ENCODE measurements at regions not wholly inside any gene's neighbourhood (a gene's known extent, or its start where the extent isn't known, plus 50 kb on each side); places are given as distances from the start of the nearest gene placed in this dataset.

GRCh38 chr6:97689078-97689754 is 406.2 kb upstream of the MMS22L start:
- POLR2A ChIA-PET = no interaction called here
- H3K27me3 ChIP-seq (ENCODE audit: control insufficient read depth, insufficient read depth, low read length) = no peaks in the 10 kb centered on the region
- DNase-seq (ENCODE audit: low read depth, low spot score) = no peak

GRCh38 chr6:97697456-97697855 is 414.4 kb upstream of the MMS22L start:
- H3K27ac ChIP-seq (ENCODE audit: low read depth, low read length) = no peak overlapping the region
- ChIA-PET POLR2A (no interaction called here), CTCF (no interaction called here)
- TF ChIP-seq CTCF (IDR thresholded peaks at IDR 0.05; ENCODE audit: low read depth, low read length) = no peak
- H3K4me3 ChIP-seq (ENCODE audit: low read depth, low read length) = no peak overlapping the region
- no peak for DNase-seq (ENCODE audit: low read depth, low spot score)
- no peaks in the 10 kb centered on the region for H3K9me3 ChIP-seq (ENCODE audit: control insufficient read depth, insufficient read depth, low read length)
- no peaks in the 10 kb centered on the region for H3K27me3 ChIP-seq (ENCODE audit: control insufficient read depth, insufficient read depth, low read length)

More at GRCh38 chr6:97689078-97689754, 406.2 kb upstream of the MMS22L start:
- no peak for TF ChIP-seq CTCF (IDR thresholded peaks at IDR 0.05; ENCODE audit: low read depth, low read length)
- Histone ChIP-seq H3K9me3 (ENCODE audit: control insufficient read depth, insufficient read depth, low read length) (no peaks in the 10 kb centered on the region), H3K27ac (ENCODE audit: low read depth, low read length) (no peak overlapping the region), H3K4me3 (ENCODE audit: low read depth, low read length) (no peak overlapping the region)
- CTCF ChIA-PET = no interaction called here

GRCh38 chr6:97701801-97702200 is 418.8 kb upstream of the MMS22L start:
- TF ChIP-seq CTCF (IDR thresholded peaks at IDR 0.05; ENCODE audit: low read depth, low read length) = no peak
- CTCF ChIA-PET = no interaction called here

GRCh38 chr6:97702248-97702647 is 419.2 kb upstream of the MMS22L start:
- TF ChIP-seq CTCF (IDR thresholded peaks at IDR 0.05; ENCODE audit: low read depth, low read length) = no peak
- no peak overlapping the region for H3K27ac ChIP-seq (ENCODE audit: low read depth, low read length)
- H3K9me3 ChIP-seq (ENCODE audit: control insufficient read depth, insufficient read depth, low read length) = no peaks in the 10 kb centered on the region
- POLR2A ChIA-PET = no interaction called here
- DNase-seq (ENCODE audit: low read depth, low spot score) = no peak
- CTCF ChIA-PET = no interaction called here
- H3K27me3 ChIP-seq (ENCODE audit: control insufficient read depth, insufficient read depth, low read length) = no peaks in the 10 kb centered on the region
- no peak overlapping the region for H3K4me3 ChIP-seq (ENCODE audit: low read depth, low read length)

More at GRCh38 chr6:97701801-97702200, 418.8 kb upstream of the MMS22L start:
- DNase-seq (ENCODE audit: low read depth, low spot score) = no peak
- POLR2A ChIA-PET = no interaction called here
- Histone ChIP-seq H3K27me3 (ENCODE audit: control insufficient read depth, insufficient read depth, low read length) (no peaks in the 10 kb centered on the region), H3K4me3 (ENCODE audit: low read depth, low read length) (no peak overlapping the region), H3K27ac (ENCODE audit: low read depth, low read length) (no peak overlapping the region), H3K9me3 (ENCODE audit: control insufficient read depth, insufficient read depth, low read length) (no peaks in the 10 kb centered on the region)

GRCh38 chr6:97703661-97704060 is 420.6 kb upstream of the MMS22L start:
- Histone ChIP-seq H3K4me3 (ENCODE audit: low read depth, low read length) (no peak overlapping the region), H3K27me3 (ENCODE audit: control insufficient read depth, insufficient read depth, low read length) (no peaks in the 10 kb centered on the region), H3K9me3 (ENCODE audit: control insufficient read depth, insufficient read depth, low read length) (no peaks in the 10 kb centered on the region), H3K27ac (ENCODE audit: low read depth, low read length) (no peak overlapping the region)
- ChIA-PET POLR2A (no interaction called here), CTCF (no interaction called here)
- DNase-seq (ENCODE audit: low read depth, low spot score) = no peak
- TF ChIP-seq CTCF (IDR thresholded peaks at IDR 0.05; ENCODE audit: low read depth, low read length) = no peak

All from AG04450 (cell line).